Occipital lobe (tissue), 1 donor: ENCODE measurements at regions not wholly inside any gene's neighbourhood (a gene's known extent, or its start where the extent isn't known, plus 50 kb on each side); places are given as distances from the start of the nearest gene placed in this dataset.
"Not testable (repeated sequence)": the region's sequence is repeated elsewhere in the genome, so short reads cannot be mapped to it uniquely, and the experiment has no call there.

ENCODE experiments used
- DNase-seq: peaks from one replicate; lab custom pipeline; 2025; lab: John Stamatoyannopoulos, UW

DNA sequence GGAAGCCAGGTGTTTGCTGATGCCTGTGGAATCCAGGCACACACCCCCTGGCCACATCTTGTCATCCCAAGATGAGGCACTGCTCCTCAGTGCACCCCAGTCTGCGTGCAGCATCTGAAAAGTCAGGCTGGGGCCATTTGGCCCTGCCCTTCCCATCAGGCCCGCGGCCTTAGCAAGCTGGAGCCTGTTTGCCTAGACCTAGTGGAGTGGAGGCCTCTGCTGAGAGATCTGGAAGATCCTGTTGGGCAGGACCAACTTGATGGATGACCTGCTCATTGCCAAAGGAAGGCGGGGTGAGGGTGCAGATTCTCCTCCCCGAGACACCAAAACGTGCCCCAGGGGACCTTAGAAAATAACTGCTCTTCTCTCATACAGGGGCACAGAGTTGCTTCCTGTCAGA is 220.2 kb downstream of the SHQ1 start:
- DNase-seq = no peak

DNA sequence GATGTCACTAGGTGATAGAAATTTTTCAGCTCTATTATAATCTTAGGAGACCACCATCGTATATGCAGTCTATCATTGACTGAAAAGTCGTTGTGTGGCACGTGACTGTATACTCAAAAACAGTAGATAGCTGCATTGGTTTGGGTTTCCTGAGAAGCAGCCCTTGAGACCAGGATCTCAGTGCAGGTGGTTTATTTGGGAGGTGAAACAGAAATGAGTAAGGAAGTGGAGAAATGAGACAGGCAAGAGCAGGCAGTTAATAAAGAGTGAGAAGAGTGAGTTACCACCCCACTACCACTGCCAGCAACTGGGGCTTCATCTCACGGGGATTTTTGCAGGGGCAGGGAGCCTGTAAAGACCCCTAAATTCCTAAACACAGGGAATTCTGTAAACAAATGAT is 221.0 kb downstream of the SHQ1 start:
- no peak for DNase-seq

GRCh38 chr3:72625602-72626337 is 222.5 kb downstream of the SHQ1 start:
- DNase-seq = no peak

- no peak for DNase-seq
These were observed 223.6 kb downstream of the SHQ1 start for GRCh38 chr3:72624656-72625055.

GRCh38 chr3:72618739-72619138 is 229.5 kb downstream of the SHQ1 start:
- DNase-seq = no peak

DNA sequence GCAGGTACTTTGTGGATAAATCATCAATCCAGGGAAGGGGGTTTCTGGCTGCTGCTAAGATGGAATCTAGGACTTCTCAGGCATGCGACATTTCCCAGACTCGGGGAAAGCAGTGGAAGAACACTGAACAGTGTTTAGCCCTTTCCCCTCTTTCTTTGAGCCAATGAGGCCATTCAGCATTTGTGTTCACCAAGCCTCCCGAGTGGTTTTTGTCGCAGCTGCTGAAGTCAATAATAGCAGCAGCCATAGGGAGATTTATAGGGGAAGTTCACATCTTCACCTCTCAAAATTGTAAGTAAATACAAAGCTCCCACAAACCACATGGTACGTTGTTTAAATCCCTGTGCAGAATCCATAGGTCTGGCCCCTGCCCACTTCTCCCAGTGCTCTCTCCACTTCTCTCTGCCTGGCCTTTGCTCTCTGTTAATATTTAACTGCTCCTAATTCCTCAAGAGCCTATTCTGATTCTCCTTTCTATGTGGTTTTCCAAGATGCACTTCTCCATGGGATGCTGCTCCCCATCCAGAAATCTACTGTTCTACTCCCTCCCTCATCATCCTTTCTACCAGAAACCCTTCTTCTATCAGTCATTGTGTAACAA is 230.7 kb downstream of the SHQ1 start:
- DNase-seq = no peak

DNA sequence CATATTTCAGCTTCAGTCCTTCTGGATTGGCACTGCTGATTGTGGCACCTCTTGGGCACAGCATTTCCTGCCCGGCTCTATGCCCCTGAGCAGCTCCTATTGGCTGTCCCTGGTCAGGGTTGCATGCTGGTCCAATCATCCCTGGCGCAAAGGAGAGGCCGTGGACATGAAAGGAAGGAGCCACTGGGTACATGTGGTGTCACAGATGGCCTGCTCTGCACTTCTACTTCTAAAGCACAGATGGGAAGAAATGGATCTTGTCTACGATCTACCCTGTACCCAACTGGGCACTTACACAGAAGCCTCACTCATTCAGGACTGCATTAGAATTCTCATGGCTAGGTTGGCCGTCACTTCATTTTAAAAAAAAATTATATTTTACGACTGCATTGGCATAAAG is 232.5 kb downstream of the SHQ1 start:
- DNase-seq = no peak

DNA sequence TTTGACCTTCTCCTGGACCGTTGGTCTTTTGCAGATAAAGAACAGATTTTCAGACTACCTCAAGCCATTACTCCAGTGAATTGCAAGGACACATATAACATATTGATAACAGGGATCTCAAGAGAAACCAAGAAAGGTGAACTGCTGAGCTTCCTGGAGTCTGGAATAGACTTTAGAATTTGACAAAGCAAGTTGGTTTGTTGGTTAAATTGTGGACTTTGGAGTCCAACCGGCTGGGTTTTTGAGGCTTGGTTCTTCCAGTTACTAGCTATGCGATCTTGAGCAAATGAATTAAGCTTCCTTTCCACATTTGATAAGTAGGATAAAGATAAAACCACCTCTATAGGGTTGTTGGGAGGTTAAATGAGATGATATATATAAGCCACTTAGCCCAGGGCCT is 233.1 kb downstream of the SHQ1 start:
- no peak for DNase-seq

- DNase-seq = no peak
These were observed 233.7 kb downstream of the SHQ1 start for GRCh38 chr3:72614394-72615074.

DNA sequence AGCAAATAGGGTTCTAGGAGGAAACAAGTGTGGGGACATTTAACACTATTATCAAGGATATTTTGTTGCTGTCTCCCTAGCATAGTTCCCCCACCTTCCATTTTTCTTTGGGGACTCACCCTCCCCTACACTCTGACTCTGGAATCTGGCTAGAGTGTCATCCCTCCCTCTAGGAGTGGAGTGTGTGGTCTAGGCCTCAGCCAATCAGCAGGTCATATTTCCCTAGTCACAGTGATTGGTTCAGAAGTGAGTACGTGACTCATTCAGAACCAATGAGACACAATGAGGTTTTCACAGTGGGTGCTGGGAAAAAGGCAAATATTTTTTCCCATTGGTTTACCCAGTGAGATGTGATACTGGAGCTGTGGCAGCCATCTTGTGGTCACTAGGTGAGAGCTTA is 234.4 kb downstream of the SHQ1 start:
- no peak for DNase-seq

DNA sequence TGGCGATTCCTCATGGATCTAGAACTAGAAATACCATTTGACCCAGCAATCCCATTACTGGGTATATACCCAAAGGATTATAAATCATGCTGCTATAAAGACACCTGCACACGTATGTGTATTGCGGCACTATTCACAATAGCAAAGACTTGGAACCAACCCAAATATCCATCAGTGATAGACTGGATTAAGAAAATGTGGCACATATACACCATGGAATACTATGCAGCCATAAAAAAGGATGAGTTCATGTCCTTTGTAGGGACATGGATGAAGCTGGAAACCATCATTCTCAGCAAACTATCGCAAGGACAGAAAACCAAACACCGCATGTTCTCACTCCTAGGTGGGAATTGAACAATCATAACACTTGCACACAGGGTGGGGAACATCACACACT is 239.1 kb downstream of the SHQ1 start:
- not testable (repeated sequence) for DNase-seq

DNA sequence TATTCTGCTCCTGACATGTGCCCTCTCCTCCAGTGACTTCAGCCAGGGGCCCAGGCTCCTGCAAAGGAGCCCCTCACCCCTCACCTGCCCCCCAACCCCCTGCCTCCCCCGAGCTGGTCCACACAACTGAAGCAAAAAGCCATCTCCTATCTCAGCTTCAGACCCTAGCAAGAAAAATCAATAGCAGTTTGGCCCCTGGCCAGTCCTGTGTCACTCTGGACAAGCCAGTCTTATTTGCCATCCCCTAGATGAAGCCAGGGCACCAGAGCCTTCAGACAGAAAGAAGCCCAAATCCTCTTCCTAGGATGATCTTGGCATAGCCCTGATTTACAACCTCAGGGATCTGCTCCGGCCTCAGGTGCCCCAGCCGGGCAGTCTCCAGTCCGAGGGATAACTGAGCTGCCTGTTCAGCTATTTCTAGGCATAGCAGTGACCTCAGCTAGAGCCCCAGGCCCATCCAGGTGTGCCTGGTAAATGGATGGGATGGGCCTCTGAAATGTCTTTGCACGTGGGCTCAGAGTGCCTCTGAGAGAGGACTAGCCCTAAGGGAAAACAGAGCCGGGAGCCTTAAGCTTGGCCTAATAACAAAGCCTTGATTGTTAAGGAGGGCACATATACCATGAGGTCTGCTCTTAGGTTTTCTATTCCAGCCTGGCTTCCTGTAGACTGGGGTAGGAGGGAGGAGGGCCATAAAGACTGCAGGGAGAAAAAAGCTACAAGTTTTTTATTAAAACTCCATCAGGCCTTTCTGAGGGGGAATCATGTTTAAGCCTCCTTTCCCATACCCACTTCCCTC is 242.0 kb downstream of the SHQ1 start:
- no peak for DNase-seq

GRCh38 chr3:72604328-72604727 is 243.9 kb downstream of the SHQ1 start:
- no peak for DNase-seq

GRCh38 chr3:72601983-72602750 is 246.1 kb downstream of the SHQ1 start:
- DNase-seq = no peak

DNA sequence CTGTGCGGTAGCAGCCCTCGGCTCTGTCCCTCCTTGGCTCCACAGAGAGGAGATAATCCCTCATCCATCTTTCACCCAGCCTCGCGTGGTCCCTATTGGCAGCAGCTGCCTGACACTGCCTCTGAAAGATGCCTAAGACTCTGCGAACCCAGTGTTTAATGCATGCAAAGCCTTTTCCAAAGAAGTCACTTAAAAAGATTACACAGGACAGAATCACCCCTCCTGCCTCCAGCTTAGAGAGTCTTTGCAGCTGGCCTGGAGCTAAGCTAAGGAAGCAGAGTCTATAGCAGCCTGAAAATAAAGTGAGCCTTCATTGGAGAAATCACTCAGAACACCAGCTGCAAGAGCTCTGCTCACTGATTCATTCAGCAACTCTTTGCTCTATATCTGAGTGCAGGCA is 247.2 kb downstream of the SHQ1 start:
- no peak for DNase-seq

- DNase-seq = no peak
These were observed 250.5 kb downstream of the SHQ1 start for GRCh38 chr3:72597756-72598195.

- no peak for DNase-seq
These were observed 251.2 kb downstream of the SHQ1 start for GRCh38 chr3:72597043-72597442.

GRCh38 chr3:72595927-72596610 is 252.2 kb downstream of the SHQ1 start:
- no peak for DNase-seq

GRCh38 chr3:72595376-72595775 is 252.9 kb downstream of the SHQ1 start:
- no peak for DNase-seq

GRCh38 chr3:72594615-72595215 is 253.5 kb downstream of the SHQ1 start:
- no peak for DNase-seq
